Parathyroid adenoma (tissue), 2 donors: ENCODE measurements at regions not wholly inside any gene's neighbourhood (a gene's known extent, or its start where the extent isn't known, plus 50 kb on each side); places are given as distances from the start of the nearest gene placed in this dataset.

Experiments used
- H2AFZ ChIP-seq: fragments of 300-600 bp; sonication (generic); one replicate; pipeline ENCODE4 v1.7.0; 2017; ENCODE audit warnings: antibody characterized with exemption, mild to moderate bottlenecking
- H3K27ac ChIP-seq: fragments of 300-600 bp; sonication (generic); one replicate; pipeline ENCODE4 v1.7.0; 2017
- H3K27me3 ChIP-seq: fragments of 300-600 bp; sonication (generic); one replicate; pipeline ENCODE4 v1.7.0; 2017; ENCODE audit warnings: low read length; ENCODE audit not compliant: control insufficient read depth, insufficient read depth
- H3K36me3 ChIP-seq: fragments of 300-600 bp; sonication (generic); one replicate; pipeline ENCODE4 v1.7.0; 2017; ENCODE audit warnings: low read length; ENCODE audit not compliant: control insufficient read depth, insufficient read depth
- H3K4me1 ChIP-seq: fragments of 300-600 bp; sonication (generic); one replicate; pipeline ENCODE4 v1.7.0; 2017; ENCODE audit warnings: control low read depth
- H3K4me2 ChIP-seq: fragments of 300-600 bp; sonication (generic); one replicate; pipeline ENCODE4 v1.7.0; 2017; ENCODE audit warnings: low read length
- H3K4me3 ChIP-seq: fragments of 300-600 bp; sonication (generic); one replicate; pipeline ENCODE4 v1.7.0; 2017; ENCODE audit warnings: low read depth, low read length
- H3K79me2 ChIP-seq: fragments of 300-600 bp; sonication (generic); one replicate; pipeline ENCODE4 v1.7.0; 2017; ENCODE audit warnings: control low read depth
- H3K9ac ChIP-seq: fragments of 300-600 bp; sonication (generic); one replicate; pipeline ENCODE4 v1.7.0; 2017; ENCODE audit warnings: mild to moderate bottlenecking
- H3K9me3 ChIP-seq: fragments of 300-600 bp; sonication (generic); one replicate; pipeline ENCODE4 v1.7.0; 2017; ENCODE audit warnings: low read length; ENCODE audit not compliant: control insufficient read depth
- CTCF ChIP-seq: fragments of 300-600 bp; sonication (generic); IDR thresholded peaks from one replicate; pipeline ENCODE4 v1.7.0; 2017; ENCODE audit warnings: antibody characterized with exemption, mild to moderate bottlenecking
- donor health status: primary hyperparathyroidism.

DNA sequence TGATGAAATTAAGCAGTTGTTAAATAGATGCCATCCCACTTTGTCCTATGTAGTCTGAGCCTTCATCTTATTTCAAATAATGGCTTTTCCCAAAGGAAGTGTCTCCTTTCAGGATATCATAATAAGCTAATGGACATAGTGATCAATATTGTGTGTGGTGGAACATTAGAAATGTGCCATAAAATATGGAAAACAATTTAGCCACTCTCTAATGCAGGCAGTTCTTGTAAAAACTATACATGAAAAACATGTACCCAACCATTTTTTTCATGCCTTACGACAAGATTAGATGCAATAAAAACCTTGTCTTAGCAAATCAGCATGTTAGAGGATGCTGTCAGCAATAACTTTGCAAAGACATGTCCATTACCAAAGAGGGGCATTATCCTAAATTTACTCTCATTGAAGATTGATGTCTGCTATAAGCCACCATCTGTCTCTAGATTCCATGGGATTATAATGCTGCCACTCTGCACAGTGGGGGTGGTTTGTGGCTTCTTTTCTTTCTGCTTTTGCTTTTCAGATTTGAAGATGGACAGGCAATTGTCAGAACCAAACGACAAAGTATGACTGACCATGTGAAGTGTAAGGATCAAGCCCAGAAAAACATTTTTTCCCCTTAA is 724.0 kb upstream of the ZNF608 start:
- H3K4me2 ChIP-seq: no peak overlapping the region
- no peak overlapping the region for H3K4me3 ChIP-seq
- H3K27me3 ChIP-seq: no peaks in the 10 kb centered on the region
- H3K9me3 ChIP-seq: no peaks in the 10 kb centered on the region
- H3K27ac ChIP-seq: no peak overlapping the region
- no peaks in the 10 kb centered on the region for H3K4me1 ChIP-seq
- no peak overlapping the region for H3K9ac ChIP-seq
- no peak overlapping the region for H2AFZ ChIP-seq
- no peaks in the 10 kb centered on the region for H3K79me2 ChIP-seq
- TF ChIP-seq CTCF: no peak
- no peaks in the 10 kb centered on the region for H3K36me3 ChIP-seq

DNA sequence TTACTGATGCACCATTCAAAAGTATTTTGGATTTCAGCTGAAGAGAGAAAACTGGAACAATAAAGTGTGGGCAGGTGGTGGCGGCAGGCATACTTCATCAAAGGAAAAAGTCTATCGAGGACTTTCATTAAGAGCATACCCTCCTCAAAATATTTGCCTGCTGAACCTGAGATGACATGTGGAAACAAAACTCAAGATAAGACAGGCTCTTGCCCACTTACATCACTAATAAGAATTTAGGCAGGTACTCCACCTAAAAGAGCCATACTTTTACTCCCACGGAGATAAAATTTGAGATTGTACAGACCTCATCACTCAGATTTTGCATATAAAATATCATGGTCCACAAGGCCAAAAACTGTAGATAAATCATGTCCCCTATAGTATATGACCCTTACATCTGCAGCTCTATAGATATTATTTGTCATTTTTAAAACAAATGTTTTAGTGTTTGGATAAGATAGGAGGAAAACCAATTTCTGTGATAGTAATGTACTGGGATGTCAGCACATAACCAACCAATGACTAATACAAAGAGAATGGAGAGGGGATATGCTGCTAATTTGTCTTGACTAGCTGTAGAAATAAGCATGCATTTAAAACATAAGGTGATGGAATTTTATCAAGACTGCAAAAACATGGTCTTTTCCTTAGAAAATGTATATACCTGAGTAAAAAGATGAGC is 730.6 kb upstream of the ZNF608 start:
- Histone ChIP-seq H2AFZ (no peak overlapping the region), H3K27me3 (no peaks in the 10 kb centered on the region), H3K4me1 (no peaks in the 10 kb centered on the region), H3K4me3 (no peak overlapping the region), H3K27ac (no peak overlapping the region), H3K79me2 (no peaks in the 10 kb centered on the region), H3K9me3 (no peaks in the 10 kb centered on the region), H3K9ac (no peak overlapping the region), H3K4me2 (no peak overlapping the region), H3K36me3 (no peaks in the 10 kb centered on the region)
- TF ChIP-seq CTCF: no peak

GRCh38 chr5:125477586-125477975 is 731.1 kb upstream of the ZNF608 start:
- Histone ChIP-seq H3K36me3 (no peaks in the 10 kb centered on the region), H3K9me3 (no peaks in the 10 kb centered on the region), H3K4me1 (no peaks in the 10 kb centered on the region), H3K27me3 (no peaks in the 10 kb centered on the region), H3K27ac (no peak overlapping the region), H3K79me2 (no peaks in the 10 kb centered on the region), H3K9ac (no peak overlapping the region), H3K4me3 (no peak overlapping the region), H2AFZ (no peak overlapping the region), H3K4me2 (no peak overlapping the region)
- TF ChIP-seq CTCF: no peak

DNA sequence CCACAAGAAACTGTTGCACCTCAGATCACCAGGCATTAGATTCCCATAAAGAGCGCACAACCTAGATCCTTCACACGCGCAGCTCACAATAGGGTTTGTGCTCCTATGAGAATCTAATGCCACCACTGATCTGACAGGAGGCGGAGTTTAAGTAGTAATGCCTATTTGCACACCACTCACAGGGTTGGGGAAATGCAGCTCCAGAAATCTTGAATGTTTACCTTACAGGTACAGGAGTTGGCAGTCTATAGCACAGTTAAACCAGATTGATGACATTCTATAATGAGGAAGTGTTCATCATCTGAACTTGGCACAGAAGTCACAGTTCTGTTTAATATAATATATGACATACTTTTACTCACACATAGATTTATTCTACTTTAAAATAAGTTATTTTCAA is 732.2 kb upstream of the ZNF608 start:
- Histone ChIP-seq H3K4me1 (no peaks in the 10 kb centered on the region), H3K79me2 (no peaks in the 10 kb centered on the region), H3K27ac (no peak overlapping the region), H3K4me2 (no peak overlapping the region), H2AFZ (no peak overlapping the region), H3K4me3 (no peak overlapping the region), H3K9ac (no peak overlapping the region), H3K36me3 (no peaks in the 10 kb centered on the region), H3K9me3 (no peaks in the 10 kb centered on the region), H3K27me3 (no peaks in the 10 kb centered on the region)
- TF ChIP-seq CTCF: no peak

- no peaks in the 10 kb centered on the region for H3K9me3 ChIP-seq
- no peak overlapping the region for H3K4me2 ChIP-seq
- no peaks in the 10 kb centered on the region for H3K79me2 ChIP-seq
- no peak overlapping the region for H3K9ac ChIP-seq
- no peak overlapping the region for H3K27ac ChIP-seq
- H3K4me1 ChIP-seq: no peaks in the 10 kb centered on the region
- no peaks in the 10 kb centered on the region for H3K36me3 ChIP-seq
- H2AFZ ChIP-seq: no peak overlapping the region
- no peak for TF ChIP-seq CTCF
- H3K27me3 ChIP-seq: no peaks in the 10 kb centered on the region
- H3K4me3 ChIP-seq: no peak overlapping the region
Measured at GRCh38 chr5:125480911-125481310, 734.5 kb upstream of the ZNF608 start.
